Chondrocyte (in vitro differentiated cells): ENCODE measurements at regions not wholly inside any gene's neighbourhood (a gene's known extent, or its start where the extent isn't known, plus 50 kb on each side); places are given as distances from the start of the nearest gene placed in this dataset.

Experiments
- DNase-seq: peaks from one replicate; pipeline ENCODE4 v3.0.0; 2021; ENCODE audit warnings: mixed read lengths, low spot score
- H3K27ac Mint-ChIP-seq: one replicate; pipeline ENCODE4 v1.8.0; 2021; ENCODE audit warnings: mild to moderate bottlenecking, moderate library complexity, mixed read lengths; ENCODE audit not compliant: unreplicated experiment
- H3K27me3 Mint-ChIP-seq: 2 replicates; pipeline ENCODE4 v1.8.0; 2021; ENCODE audit warnings: low read depth, mixed read lengths
- H3K36me3 Mint-ChIP-seq: 2 replicates; pipeline ENCODE4 v1.8.0; 2021; ENCODE audit warnings: low read depth, mixed read lengths
- H3K4me1 Mint-ChIP-seq: 2 replicates; pipeline ENCODE4 v1.8.0; 2021; ENCODE audit warnings: low read depth, mild to moderate bottlenecking, mixed read lengths
- H3K4me3 Mint-ChIP-seq: one replicate; pipeline ENCODE4 v1.8.0; 2021; ENCODE audit warnings: mild to moderate bottlenecking, moderate library complexity, mixed read lengths; ENCODE audit not compliant: unreplicated experiment
- H3K9me3 Mint-ChIP-seq: 2 replicates; pipeline ENCODE4 v1.8.0; 2021; ENCODE audit warnings: low read depth, mixed read lengths
- CTCF ChIP-seq: fragments of 200-600 bp; sonication (generic); IDR thresholded peaks from 2 replicates; pipeline ENCODE4 v1.5.0; 2021; ENCODE audit warnings: antibody characterized with exemption, mild to moderate bottlenecking, moderate library complexity

- Mint-ChIP-seq H3K36me3 (no peaks in the 10 kb centered on the region), H3K27ac (no peak overlapping the region), H3K4me3 (no peak overlapping the region), H3K4me1 (peaks cover 5% of the 10 kb centered on the region), H3K27me3 (peaks cover 1% of the 10 kb centered on the region), H3K9me3 (no peaks in the 10 kb centered on the region)
- TF ChIP-seq CTCF, result no peak
- DNase-seq, result no peak
Measured at GRCh38 chr3:182179631-182180030, 467.9 kb downstream of the SOX2 start.

GRCh38 chr3:182180654-182181385 is 469.1 kb downstream of the SOX2 start:
- Mint-ChIP-seq H3K36me3 (no peaks in the 10 kb centered on the region), H3K4me3 (no peak overlapping the region), H3K27me3 (no peaks in the 10 kb centered on the region), H3K4me1 (peaks cover 5% of the 10 kb centered on the region), H3K27ac (no peak overlapping the region), H3K9me3 (no peaks in the 10 kb centered on the region)
- no peak for TF ChIP-seq CTCF
- DNase-seq, result no peak

GRCh38 chr3:182182531-182182968 is 470.8 kb downstream of the SOX2 start:
- H3K9me3 Mint-ChIP-seq, result peaks cover 3% of the 10 kb centered on the region
- H3K27me3 Mint-ChIP-seq, result peaks cover 2% of the 10 kb centered on the region
- H3K4me3 Mint-ChIP-seq, result no peak overlapping the region
- H3K27ac Mint-ChIP-seq, result no peak overlapping the region
- no peaks in the 10 kb centered on the region for H3K36me3 Mint-ChIP-seq
- DNase-seq, result no peak
- no peak for TF ChIP-seq CTCF
- H3K4me1 Mint-ChIP-seq, result peaks cover 5% of the 10 kb centered on the region

- Mint-ChIP-seq H3K4me1 (peaks cover 5% of the 10 kb centered on the region), H3K36me3 (no peaks in the 10 kb centered on the region), H3K27me3 (peaks cover 2% of the 10 kb centered on the region), H3K27ac (no peak overlapping the region), H3K9me3 (peaks cover 4% of the 10 kb centered on the region), H3K4me3 (no peak overlapping the region)
- DNase-seq, result no peak
- no peak for TF ChIP-seq CTCF
Measured at GRCh38 chr3:182183716-182184430, 472.1 kb downstream of the SOX2 start.

GRCh38 chr3:182185313-182185712 is 473.6 kb downstream of the SOX2 start:
- no peak overlapping the region for H3K27ac Mint-ChIP-seq

More at GRCh38 chr3:182185313-182185712, 473.6 kb downstream of the SOX2 start:
- H3K9me3 Mint-ChIP-seq, result peaks cover 4% of the 10 kb centered on the region
- H3K27me3 Mint-ChIP-seq, result peaks cover 2% of the 10 kb centered on the region
- H3K4me3 Mint-ChIP-seq, result no peak overlapping the region
- H3K36me3 Mint-ChIP-seq, result no peaks in the 10 kb centered on the region
- no peak for DNase-seq
- H3K4me1 Mint-ChIP-seq, result peaks cover 5% of the 10 kb centered on the region
- no peak for TF ChIP-seq CTCF
